ENCODE measurements at regions not wholly inside any gene's neighbourhood (a gene's known extent, or its start where the extent isn't known, plus 50 kb on each side); places are given as distances from the start of the nearest gene placed in this dataset.

GRCh38 chr2:200239216-200239615 lies 67.3 kb upstream of the SPATS2L start:
- TF ChIP-seq YY1 (IDR thresholded peaks at IDR 0.05; ENCODE audit: insufficient read depth, insufficient read length), result no peak
- no peak for TF ChIP-seq SUZ12 (IDR thresholded peaks at IDR 0.05; ENCODE audit: extremely low read depth, insufficient read depth, insufficient read length)
- TF ChIP-seq ZNF274 (IDR thresholded peaks at IDR 0.05; ENCODE audit: low read depth, low read length), result no peak
